Breast epithelium (tissue), 4 donors: ENCODE measurements at regions not wholly inside any gene's neighbourhood (a gene's known extent, or its start where the extent isn't known, plus 50 kb on each side); places are given as distances from the start of the nearest gene placed in this dataset.

Experiments used
- DNase-seq, 2 donors: peaks; one replicate each; pipeline ENCODE4 v3.0.0-alpha.2; 2019; ENCODE audit warnings: low spot score in 2 of 2
- H3K27ac ChIP-seq, 2 donors: fragments of 200-600 bp; sonication (generic) in 1 of 2; one replicate each; pipeline ENCODE4 v1.5.1; 2016 to 2019; ENCODE audit warnings: mild to moderate bottlenecking in 1 of 2
- H3K27me3 ChIP-seq, 2 donors: fragments of 200-600 bp; sonication (generic) in 1 of 2; one replicate each; pipeline versions ENCODE4 v1.5.1 to v1.6.0; 2017 to 2019; ENCODE audit warnings: control low read depth in 1 of 2, mild to moderate bottlenecking in 1 of 2
- H3K36me3 ChIP-seq: fragments of 200-600 bp; one replicate; pipeline ENCODE4 v1.5.1; 2019
- H3K4me1 ChIP-seq, 2 donors: fragments of 200-600 bp; sonication (generic); one replicate each; pipeline ENCODE4 v1.5.1; 2016 to 2019; ENCODE audit warnings: control low read depth in 1 of 2
- H3K4me3 ChIP-seq, 3 donors: fragments of 200-600 bp; sonication (generic); 1 replicate in 2 of 3; 2 replicates in 1 of 3; pipeline ENCODE4 v1.5.1; 2016 to 2019; ENCODE audit warnings: mild to moderate bottlenecking in 3 of 3, moderate library complexity in 2 of 3
- H3K9me3 ChIP-seq, 2 donors: fragments of 200-600 bp; sonication (generic) in 1 of 2; one replicate each; pipeline ENCODE4 v1.5.1; 2016 to 2019; ENCODE audit warnings: control low read depth in 1 of 2
- POLR2A ChIP-seq: fragments of 450-650 bp; IDR thresholded peaks from one replicate; pipeline ENCODE4 v1.6.1; 2016; ENCODE audit warnings: antibody characterized with exemption, mild to moderate bottlenecking, moderate library complexity
- POLR2AphosphoS5 ChIP-seq, 3 donors: sonication (generic); formaldehyde crosslinking; IDR thresholded peaks; one replicate each; pipeline ENCODE4 v1.6.1; 2017; ENCODE audit warnings: antibody characterized with exemption in 3 of 3
- intact Hi-C: fragments of 100-400 bp; cut with DNase I; formaldehyde crosslinking; loops from one replicate; pipeline ENCODE4 v1.15.1; 2023; ENCODE audit warnings: low total_unique reads
- TF ChIP-seq, protein P1 (sequence below), 3 donors: fragments of 450-650 bp; IDR thresholded peaks; one replicate each; pipeline ENCODE4 v1.5.1; 2016 to 2017; ENCODE audit warnings: antibody characterized with exemption in 3 of 3, mild to moderate bottlenecking in 3 of 3, moderate library complexity in 3 of 3

DNA sequence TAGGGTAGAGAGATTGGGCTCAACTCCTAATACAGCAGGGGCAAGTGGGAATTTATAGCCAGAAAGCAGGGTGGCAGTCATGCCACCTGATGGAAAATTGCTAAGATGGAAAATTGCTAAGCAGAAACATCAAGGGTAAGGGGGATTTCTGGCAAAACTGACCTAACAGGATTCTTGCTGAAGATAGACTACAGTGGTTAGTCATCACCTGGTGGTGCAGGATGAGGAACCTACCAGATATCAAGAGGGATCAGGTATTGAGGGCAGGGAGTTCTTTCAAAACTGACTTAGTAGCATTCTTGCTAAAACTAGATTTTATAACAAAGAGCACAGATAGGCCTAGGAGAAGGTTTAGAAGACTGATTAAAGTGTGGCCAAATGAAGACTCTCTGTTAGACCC lies 292.9 kb downstream of the PLPP3 start:
- Histone ChIP-seq H3K27me3 (no peaks in the 10 kb centered on the region), H3K9me3 (no peaks in the 10 kb centered on the region), H3K36me3 (no peaks in the 10 kb centered on the region), H3K4me3 (no peak overlapping the region), H3K4me1 (no peaks in the 10 kb centered on the region), H3K27ac (peak overlapping the region in 1 of 2 donors; percentile 71)
- DNase-seq: no peak
- intact Hi-C loops: no loop called here
- TF ChIP-seq, protein P1, sequence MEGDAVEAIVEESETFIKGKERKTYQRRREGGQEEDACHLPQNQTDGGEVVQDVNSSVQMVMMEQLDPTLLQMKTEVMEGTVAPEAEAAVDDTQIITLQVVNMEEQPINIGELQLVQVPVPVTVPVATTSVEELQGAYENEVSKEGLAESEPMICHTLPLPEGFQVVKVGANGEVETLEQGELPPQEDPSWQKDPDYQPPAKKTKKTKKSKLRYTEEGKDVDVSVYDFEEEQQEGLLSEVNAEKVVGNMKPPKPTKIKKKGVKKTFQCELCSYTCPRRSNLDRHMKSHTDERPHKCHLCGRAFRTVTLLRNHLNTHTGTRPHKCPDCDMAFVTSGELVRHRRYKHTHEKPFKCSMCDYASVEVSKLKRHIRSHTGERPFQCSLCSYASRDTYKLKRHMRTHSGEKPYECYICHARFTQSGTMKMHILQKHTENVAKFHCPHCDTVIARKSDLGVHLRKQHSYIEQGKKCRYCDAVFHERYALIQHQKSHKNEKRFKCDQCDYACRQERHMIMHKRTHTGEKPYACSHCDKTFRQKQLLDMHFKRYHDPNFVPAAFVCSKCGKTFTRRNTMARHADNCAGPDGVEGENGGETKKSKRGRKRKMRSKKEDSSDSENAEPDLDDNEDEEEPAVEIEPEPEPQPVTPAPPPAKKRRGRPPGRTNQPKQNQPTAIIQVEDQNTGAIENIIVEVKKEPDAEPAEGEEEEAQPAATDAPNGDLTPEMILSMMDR (IDR thresholded peaks at IDR 0.05): no peak
- TF ChIP-seq POLR2AphosphoS5 (IDR thresholded peaks at IDR 0.05) (no peak), POLR2A (no peak)

DNA sequence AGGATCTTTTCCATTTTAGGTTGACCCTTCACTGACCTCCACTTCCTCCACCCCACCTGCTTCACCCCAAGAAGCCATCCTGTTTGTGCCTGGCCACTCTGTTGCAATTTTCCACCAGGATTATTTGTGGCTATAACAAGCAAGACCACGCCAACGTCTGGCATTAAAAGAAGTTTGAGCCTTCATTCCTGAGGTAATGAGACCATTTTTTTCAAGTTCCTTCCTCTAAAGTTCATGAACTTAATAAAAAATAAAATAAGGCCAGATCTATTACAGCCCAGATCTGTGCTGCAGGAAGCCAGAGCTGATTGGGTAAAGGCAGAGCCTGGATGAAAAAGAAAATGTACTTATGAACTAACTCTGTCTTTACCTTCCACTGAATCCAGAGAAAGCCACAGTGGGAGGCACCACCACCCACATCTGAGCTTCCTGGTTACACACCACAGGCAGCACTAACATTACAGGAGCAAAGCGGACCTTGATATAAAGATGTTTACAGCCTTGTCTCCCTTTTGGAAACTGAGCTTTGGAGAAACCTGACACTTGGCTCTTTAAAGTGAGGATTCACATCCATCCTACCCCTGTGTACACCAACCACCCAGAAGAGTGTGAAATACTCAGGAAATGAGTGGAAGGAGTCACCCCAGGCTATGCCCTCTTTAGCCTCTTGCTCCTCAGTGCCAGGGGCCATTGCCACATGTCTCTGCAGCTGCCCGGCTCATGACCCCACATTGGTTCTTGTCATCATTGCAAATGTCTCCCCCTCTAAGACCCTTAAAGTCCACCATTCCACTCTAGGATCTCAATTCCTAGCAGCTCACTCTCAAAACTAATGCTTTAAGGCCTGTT lies 293.6 kb downstream of the PLPP3 start:
- Histone ChIP-seq H3K27me3 (no peaks in the 10 kb centered on the region), H3K9me3 (no peaks in the 10 kb centered on the region), H3K36me3 (no peaks in the 10 kb centered on the region), H3K4me3 (no peak overlapping the region), H3K4me1 (no peaks in the 10 kb centered on the region), H3K27ac (peak overlapping the region; percentile 10 to 71)
- intact Hi-C loops: no loop called here
- DNase-seq: no peak
- no peak for TF ChIP-seq POLR2AphosphoS5 (IDR thresholded peaks at IDR 0.05)

DNA sequence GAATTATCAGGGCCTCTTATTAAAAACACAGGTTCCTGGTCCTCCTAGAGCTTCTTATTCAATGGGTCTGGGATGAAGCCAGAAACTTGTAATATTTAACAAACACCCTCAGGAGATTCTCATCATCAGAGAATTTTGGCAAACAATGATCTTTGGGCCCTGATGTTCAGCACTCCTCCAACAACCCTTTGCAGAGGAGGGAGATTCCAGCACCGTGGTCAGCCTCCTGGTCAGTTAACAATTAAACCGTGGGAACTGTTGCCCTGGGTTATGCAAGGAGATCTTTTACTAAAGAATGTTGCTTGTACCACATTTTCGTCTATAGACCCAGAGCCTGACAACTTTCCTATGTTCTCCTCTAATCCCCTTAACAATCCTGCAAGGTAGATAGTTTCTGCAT lies 294.4 kb downstream of the PLPP3 start:
- peak overlapping the region; percentile 10 to 20 for H3K27ac ChIP-seq
- intact Hi-C loops: no loop called here
- H3K36me3 ChIP-seq: no peaks in the 10 kb centered on the region
- no peak for TF ChIP-seq POLR2A
- TF ChIP-seq, protein P1 (IDR thresholded peaks at IDR 0.05): no peak
- no peak for DNase-seq
- H3K27me3 ChIP-seq: no peaks in the 10 kb centered on the region
- no peak overlapping the region for H3K4me3 ChIP-seq
- H3K4me1 ChIP-seq: no peaks in the 10 kb centered on the region
- no peaks in the 10 kb centered on the region for H3K9me3 ChIP-seq

DNA sequence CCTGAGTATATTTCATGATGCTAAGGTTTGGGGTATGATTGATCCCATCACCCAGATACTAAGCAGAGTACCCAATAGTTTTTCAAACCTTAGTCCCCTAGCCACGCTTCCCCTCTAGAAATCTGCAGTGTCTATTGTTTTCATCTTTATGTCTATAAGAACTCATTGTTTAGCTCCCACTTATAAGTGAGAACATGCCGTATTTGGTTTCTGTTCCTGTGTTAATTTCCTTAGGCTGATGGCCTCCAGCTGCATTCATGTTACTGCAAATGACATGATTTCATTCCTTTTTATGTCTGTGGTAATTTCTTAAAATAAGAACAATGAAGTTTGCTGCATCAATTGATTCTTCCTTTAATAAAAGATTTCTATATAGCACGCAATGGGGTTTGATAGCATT lies 301.3 kb downstream of the PLPP3 start:
- Histone ChIP-seq H3K36me3 (no peaks in the 10 kb centered on the region), H3K4me3 (no peak overlapping the region), H3K27me3 (no peaks in the 10 kb centered on the region), H3K27ac (no peak overlapping the region), H3K4me1 (no peaks in the 10 kb centered on the region), H3K9me3 (no peaks in the 10 kb centered on the region)
- DNase-seq: no peak
- TF ChIP-seq, protein P1 (IDR thresholded peaks at IDR 0.05): no peak
- TF ChIP-seq POLR2AphosphoS5 (IDR thresholded peaks at IDR 0.05) (no peak), POLR2A (no peak)
- intact Hi-C loops: no loop called here

DNA sequence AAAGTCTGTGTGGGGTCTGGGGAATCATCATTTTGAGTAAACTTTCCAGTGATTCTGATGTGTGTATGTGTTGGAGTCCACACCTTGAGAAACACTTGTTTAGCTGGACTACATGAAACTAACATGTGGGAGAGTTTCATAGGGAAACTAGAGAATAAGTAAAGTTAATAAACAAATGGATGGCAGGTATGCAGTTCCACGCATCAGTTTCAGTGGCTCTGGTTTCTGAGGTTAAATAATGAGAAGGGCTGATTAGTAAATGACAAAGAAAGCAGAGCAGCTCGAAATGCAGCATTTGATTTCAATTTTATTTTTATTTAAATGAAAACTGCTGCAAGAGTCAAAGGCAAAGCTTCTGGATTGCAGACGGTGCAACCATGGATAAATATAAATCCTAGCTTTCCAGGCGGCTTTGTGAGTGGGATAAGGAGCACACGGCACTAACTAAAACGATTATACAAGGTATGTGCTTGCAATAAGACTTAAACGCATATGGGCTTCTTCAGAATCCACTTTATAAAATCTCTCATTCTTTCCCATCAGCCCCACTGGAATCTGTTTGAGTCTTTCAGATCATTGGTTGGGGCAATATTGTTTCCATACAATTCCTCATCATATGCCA lies 310.7 kb downstream of the PLPP3 start:
- Histone ChIP-seq H3K27me3 (no peaks in the 10 kb centered on the region), H3K9me3 (no peaks in the 10 kb centered on the region)

More for the DNA sequence above, 310.7 kb downstream of the PLPP3 start:
- no peak overlapping the region for H3K27ac ChIP-seq
- intact Hi-C loops: no loop called here
- no peaks in the 10 kb centered on the region for H3K4me1 ChIP-seq
- TF ChIP-seq, protein P1 (IDR thresholded peaks at IDR 0.05): no peak
- TF ChIP-seq POLR2A (no peak), POLR2AphosphoS5 (IDR thresholded peaks at IDR 0.05) (no peak)
- no peak overlapping the region for H3K4me3 ChIP-seq
- DNase-seq: no peak
- no peaks in the 10 kb centered on the region for H3K36me3 ChIP-seq
